SKM-1 treated with dmso at 0.1 percent for 144 hours (cell line): ENCODE measurements at regions not wholly inside any gene's neighbourhood (a gene's known extent, or its start where the extent isn't known, plus 50 kb on each side); places are given as distances from the start of the nearest gene placed in this dataset.
A peak's percentile ranks its signal among the peaks of the same experiment; 100 is the strongest.

Source experiments
- DNase-seq: peaks from one replicate; lab custom pipeline; 2025; ENCODE audit not compliant: unreplicated experiment; lab: John Stamatoyannopoulos, UW

DNA sequence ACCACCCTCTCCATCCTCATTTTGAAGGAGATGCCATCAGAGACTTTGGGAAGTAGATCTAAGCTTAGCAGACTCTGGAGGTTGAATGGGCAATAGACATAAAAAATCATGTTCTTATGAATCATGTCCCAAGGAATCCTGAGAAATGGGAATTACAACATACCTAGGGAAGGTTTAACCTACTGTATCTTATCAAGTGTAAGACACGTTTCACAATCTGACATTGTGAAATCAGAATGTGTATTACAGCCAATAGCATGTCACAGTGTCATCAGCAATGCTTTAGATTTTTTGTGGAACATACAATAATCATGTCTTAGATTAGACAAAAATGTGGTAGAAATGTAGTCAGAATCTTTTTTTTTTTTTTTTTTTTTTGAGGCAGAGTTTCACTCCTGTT, 332.4 kb upstream of the TLE3 start:
- DNase-seq, result no peak

DNA sequence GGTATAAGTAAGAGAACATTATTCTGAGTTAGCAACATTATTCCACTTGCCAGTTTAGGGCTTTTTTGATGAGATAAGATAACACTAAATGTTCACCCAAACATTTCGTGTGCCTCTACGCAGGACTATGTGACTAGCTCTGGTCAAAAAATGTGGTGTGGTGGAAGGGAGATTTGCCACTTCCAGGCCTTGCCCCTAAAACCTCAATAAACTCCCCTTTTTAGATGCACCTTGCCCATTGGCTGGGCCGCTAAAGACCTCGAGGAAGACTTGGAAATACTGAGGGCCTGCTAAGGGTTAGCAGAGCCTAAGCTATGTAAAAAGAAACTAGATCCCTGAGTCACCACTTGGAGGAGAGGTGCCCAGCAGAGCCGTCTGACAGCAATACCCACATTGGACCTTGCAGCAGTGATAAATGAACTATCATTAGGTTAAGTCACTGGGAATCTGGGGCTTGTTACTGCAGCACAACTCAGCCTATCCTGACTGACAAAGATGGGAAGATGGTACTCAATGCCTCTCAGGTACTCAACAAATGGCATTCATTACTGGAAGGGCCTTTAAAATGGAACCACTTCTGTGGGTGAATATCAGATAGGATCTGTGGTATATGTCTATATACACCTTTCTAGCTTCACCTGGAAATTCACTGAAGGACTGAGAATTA, 331.5 kb upstream of the TLE3 start:
- DNase-seq, result no peak

DNA sequence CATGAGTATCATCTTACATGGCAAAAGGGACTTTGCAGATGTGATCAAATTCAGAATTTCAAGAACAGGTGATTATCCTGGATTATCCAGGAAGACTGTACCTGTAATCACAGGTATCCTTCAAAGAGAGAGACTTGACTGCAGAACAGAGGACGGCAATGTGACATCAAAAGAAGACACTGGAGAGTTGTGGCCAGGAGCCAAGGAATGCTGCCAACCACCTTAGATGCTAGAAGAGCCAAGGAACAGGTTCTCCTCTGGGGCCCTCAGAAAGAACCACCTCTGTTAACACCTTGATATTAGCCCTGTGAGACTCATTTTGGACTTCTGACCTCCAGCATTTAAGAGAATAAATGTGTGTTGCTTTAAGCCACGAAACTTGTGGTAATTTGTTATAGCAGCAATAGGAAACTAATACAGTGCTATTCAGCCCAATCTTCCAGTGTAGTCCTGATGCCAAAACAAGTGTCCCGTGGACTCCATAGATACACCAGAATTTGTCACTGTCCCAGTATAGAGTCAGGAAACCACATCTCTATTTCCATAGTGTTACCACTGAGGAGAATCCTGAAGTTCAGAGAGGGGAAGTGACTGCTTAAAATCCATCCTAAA, 330.6 kb upstream of the TLE3 start:
- DNase-seq, result no peak

DNA sequence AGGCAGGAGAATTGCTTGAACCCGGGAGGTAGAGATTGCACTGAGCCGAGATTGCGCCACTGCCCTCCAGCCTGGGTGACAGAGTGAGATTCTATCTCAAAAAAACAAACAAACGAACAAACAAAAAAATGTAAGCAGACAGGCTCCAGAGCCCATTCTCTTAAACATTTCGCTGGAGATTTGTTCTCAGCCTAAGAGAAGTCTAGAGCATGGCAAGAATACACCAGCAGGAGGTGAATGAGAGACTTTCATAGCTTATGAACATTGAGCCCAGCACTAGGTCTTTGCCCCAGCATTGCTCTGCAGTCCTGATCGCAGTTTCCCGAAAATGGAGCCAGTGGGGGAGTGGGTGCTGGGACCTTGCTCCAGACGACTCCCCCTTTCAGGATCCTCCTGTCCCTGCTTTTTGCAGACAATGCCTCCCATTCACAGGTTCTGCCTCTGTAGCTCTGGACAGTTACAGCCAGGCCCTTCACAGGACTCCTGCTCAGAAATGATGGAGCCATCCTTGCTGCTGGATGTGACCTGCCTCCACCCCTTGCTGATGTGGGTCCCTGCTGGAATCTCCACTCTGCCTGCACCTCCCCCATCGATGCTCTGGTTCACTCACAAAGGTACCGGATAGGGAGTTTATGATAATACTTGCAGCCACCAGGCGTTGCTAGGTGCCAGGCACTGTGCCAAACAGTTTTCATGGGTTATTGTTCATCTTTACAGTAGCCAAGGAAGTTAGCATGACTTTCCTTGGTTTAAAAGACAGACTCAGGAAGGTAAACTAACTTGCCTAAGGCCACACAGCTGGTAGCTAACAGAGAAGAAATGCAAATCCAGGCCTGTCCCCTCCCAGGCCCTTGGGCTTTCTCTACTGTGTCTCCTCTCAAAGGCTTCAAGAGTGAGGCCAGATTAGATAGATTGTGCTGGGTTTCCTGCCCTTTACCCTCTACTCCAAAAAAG, 329.7 kb upstream of the TLE3 start:
- DNase-seq, result no peak

DNA sequence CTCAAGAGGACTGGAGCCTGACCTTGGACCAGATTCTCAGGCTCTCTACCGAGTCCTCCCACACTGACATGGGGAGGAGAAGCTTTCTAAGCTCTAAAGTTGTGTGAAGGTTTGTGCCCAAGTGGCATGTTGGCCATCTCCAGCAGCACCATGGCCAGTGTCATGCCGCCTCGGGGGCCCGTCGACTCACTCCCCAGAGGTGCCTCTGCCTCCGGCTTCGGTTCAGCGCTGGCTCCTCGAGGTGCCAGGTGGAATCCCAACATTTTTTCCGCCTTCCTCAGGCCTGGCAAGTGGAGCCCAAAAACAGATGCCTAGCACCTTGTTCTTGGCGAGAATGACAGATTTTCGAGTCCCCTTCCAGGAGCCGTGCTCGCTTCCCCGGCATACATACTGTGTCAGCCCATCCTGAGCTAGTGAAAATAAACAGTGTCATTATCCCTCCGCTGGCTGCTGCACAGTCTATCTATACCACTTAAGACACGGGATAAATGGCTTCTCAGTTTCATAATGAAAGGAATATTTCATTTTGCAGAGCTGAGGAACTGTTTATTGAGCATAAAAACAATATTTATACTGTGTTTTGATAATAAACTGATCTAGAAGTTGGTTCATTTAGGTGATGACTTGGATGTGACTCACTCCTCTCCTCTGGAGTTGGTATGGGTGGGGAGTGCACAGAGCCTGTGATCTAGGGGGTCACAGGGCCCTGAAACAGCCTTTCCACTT, 328.5 kb upstream of the TLE3 start:
- DNase-seq, result no peak

DNA sequence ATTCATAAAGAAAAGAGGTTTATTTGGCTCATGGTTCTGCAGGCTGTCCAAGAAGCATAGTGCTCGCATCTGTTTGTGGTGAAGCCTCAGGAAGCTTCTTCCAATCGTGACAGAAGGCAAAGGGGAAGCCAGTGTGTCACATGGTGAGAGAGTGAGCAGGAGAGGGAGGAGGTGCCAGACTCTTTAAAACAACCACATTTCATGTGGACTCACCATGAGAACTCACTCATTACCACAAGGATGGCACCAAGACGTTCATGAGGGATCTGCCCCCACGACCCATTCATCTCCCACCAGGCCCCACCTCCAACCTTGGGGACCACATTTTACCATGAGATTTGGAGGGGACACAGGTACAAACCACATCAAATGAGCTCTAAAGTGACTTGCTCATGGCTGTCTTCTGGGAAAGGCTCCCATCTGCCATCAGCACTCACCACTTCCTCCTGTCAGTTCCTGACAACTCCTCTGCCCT, 327.3 kb upstream of the TLE3 start:
- peak; percentile 43 for DNase-seq

DNA sequence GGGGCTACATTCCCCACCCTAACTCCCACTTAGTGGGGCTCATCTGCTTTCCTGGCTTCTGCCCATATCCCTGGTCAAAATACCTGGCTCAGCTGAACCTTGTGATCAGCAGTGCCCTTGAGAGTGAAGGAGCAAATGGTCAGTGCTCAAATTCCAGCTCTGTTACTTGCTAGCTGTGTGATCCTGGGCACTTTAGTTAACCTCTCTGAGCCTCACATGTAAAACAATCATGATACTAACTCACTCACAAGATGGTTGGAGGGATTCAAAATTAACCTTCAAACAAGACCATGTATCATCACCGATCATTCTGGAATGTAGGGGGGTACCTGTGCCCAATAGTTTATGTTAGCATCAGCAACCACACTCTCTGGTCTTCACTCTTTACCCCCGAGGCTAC, 325.6 kb upstream of the TLE3 start:
- DNase-seq, result no peak

DNA sequence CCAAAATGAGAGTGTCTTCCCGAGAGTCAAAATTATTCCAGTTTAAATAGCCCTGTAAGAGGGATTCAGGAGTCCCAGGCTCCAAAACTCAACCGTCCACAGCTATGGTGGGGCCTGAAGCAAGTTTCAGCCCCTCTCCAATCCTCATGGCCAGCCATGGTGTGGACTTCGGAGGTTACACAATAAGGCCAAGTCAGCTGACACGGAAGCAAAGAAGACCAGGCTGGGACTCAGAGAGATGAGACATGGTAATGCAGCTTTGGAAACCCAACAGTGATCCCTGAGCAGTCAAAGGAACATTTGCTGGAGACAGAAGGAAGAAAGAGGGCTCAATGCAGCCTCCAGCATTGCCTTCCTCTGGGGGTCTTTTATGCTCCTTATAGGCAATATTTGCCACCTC, 324.6 kb upstream of the TLE3 start:
- DNase-seq, result no peak

DNA sequence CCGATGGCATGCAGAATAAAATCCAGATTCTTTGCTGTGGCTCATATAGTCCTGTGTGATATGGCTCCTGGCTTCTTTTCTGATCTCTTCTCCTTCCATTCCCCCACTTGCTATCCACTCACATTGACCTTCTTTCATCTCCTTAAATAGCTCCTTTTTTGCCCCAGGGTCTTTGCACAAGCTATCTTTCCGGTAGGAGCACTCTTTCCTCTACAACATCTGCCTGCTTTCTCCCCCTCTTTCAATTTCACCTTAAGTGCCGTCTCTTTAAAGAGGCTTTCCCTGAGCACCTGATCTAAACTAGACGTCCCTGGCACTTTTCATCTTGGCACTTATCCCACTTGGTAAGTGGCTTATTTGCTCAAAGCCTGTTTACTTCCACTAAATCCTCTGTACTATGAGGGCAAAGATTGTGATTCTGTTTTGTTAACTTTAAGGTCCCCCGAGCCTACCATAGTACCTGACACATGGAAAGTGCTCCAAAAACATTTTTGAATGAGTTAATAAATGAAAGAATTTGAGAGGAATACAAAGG, 323.3 kb upstream of the TLE3 start:
- no peak for DNase-seq

DNA sequence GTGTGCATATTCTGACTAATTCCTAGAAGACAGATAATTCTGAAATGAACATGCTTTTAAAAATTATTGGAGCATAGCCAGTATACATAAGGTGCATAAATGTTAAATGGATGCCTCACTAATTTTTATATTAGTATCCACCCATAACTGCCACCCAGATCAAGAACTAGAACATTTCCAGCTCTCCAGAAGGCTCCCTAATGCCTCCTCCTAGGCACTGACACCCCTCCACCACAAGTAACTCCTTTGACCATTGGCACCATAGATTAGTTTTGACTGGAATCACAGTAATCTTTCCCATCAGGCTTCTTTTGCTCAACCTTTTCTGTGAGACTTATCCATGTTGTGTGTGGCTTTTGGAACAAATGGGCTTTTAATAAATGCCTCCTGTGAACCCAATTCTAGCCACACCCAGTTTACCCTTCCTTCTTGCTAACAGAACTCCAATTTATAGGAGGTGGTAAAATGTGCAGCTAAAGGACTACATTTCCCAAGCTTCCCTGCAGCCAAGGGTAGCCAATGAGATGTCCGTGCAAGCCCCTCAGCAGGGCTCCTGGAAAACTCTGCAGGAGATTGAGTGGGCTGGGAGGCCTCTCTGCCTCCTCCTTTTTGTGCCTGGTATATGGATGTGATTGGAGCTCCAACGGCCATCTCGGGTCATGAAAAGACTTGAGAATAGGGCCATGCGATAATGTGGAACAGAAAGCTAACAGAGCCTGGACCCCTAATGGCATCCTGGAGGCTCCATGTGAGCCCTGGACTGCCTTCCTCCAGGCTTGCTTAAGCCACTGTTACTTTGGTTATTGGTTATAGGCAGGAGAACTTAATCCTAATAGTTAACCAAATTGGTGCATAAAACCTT, 322.6 kb upstream of the TLE3 start:
- DNase-seq, result no peak

DNA sequence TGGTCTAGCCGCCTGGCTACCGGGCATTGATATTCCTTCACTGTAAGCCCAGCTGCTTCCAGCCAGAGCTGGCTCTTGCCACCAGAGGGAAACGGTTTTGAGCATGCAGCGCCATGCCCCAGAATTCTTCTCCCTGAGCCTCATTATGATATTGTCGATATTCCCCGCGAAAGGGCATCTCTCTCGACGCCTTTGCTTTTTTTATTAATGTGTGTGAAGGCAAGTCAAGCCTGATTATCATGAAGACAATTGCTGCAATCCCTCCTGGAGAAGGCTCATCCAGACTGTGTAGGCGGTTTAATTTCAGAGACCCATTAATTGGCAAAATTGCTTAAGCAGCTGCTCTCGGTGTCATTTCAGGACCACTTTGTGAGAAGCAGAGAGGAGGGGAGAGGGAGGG, 321.2 kb upstream of the TLE3 start:
- no peak for DNase-seq

DNA sequence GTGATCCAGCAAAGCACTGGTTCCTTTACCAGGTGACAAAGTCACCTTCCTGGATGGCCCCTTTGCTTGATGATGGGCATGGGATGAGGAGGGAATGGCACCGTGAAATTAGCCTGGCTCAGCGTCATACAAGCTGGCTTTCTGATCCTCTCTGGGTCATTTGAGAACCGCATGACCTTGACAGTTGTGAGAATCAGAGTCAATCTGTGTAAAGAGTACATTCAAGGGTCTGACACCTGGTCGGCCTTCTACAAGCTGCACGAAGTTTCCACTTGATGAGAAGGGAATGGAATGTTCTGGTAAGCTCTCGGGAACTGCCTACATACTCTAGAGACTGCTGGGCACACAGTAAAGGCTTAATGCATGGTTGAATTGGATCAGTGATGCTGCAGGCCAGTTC, 319.8 kb upstream of the TLE3 start:
- no peak for DNase-seq

DNA sequence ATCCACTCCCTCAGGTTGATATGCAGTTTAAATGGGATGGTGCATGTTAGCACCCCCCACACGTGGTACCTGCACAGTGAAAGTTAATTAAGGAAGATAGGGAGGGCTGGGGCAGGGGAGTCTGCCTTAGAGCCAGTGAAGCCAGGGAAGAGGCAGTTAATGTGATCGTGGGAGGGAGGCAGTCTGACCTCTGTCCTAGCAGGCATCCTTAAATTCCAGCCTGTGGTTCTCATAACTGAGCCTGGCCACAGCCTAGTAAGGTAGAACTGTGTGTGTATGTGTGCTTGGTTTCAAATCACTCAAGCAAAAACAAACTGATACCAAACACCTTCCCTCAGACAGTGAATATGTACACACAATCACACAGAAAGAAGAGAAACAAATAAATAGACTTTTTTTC, 319.1 kb upstream of the TLE3 start:
- DNase-seq, result no peak

DNA sequence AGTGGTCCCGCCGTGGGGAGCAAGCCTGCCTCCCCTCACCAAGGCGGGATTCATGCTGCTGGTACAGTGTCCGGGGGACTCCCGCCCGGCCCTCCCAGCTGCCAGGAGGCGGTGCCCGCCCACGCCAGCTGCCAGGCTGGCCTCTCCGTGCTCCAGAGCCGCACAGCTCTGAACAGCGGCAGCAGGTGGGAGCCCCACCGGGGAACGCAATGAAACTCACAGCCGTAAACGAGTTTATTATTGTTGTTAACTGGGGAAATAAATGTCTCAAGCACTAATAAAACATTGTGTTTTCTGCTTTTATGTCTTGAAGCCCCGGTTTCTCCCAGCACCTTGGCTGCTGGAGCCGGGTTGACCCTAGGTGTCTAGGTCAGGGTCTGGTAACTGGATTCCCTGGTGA, 317.7 kb upstream of the TLE3 start:
- DNase-seq, result no peak

DNA sequence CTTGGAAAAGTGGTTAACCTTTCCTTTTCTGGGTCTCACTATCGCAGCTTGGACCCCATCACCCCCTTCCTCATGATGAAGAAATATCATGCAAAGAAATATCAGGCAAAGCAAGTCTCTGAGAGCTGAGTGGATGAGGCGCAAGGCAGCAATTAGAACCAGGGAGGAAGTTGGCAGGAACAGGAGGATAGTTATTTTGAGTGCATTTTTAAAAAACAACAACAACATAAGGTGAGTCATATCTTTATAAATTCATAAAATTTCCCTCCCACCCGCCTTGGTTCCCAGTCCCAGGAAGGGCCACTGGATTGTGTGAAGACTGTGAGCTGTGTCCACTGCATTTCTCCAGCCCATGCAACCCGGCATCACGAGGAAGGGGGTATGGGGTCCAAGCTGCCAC, 316.9 kb upstream of the TLE3 start:
- DNase-seq, result no peak

DNA sequence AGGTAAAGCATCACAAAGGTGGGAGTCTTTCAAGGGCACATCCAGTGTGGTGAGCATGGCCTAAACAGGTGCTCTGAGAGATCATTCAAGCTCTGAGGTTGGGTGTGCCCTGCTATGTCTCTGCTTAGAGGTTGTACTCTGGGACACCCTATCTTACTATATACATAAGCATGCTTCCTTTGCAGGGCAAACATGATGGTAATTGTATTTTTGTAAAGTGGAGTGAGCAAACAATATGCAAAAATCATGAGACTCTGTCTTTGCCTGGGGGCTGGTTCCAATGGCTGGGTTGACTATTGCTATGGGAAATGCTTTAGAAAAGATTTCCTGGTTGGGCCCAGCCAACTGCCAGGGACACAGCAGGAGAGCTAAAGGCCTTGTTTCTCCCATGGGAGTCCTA, 315.1 kb upstream of the TLE3 start:
- DNase-seq, result no peak

DNA sequence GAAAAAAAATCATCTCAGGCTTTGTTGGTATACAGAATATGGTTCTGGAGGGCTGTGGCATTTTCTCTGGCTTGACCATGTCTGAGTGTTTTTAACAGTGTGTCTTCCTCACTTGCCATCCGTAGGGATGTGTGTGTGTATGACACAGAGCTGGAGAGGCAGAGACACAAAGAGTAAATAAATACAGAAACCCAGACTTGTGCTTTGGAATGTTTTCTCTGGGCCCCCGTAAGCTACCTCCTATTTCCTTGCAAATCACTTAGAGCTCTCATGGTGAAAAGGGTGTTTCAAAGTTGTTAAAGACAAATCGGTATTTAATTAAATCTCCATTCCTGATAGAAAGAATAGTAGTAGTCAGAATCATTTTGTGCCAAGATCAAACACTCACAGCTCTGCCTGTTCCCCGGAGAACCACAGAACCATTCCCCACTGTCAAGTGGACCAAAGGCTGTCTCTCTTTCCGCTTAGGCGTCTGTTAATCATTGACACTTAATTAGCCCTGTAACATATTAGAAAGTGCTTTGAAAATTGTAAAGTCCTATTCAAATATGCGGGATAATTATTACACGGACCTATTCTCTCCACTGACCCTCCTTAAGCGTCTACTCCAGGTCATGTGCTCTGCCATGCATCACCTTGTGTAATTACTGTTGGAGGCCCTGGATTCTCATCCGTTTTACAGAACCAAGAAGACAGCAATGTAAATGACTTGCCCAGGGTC, 313.6 kb upstream of the TLE3 start:
- no peak for DNase-seq

DNA sequence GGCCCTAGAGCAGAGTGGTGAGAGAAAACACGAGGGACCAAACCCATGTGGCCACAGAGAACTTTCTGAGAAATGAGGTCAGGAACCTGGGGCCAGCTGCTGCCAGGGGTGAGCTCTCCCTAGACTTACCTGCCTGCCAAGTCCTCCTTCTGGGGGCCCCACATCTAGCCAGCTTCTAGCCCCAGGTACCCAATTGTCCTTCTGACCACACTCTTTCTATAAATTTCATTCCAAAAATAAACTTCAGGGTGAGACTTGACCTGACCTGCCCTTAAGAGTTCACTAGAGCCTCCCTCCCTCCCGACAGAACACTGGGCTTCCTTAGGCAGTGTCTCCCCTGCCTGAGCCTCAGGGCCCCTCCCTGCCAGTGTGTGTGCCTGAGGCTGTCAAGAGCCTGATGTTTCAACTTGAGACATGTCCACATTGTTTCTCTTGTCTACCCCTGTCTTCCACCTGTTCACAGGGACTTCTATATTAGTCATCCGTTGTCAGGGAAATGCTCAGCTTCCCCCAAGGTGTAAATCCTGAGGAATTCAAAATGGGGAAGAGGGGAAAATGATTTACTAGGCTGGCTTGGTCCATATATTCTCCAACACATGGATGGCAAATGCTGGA, 312.8 kb upstream of the TLE3 start:
- DNase-seq, result no peak

DNA sequence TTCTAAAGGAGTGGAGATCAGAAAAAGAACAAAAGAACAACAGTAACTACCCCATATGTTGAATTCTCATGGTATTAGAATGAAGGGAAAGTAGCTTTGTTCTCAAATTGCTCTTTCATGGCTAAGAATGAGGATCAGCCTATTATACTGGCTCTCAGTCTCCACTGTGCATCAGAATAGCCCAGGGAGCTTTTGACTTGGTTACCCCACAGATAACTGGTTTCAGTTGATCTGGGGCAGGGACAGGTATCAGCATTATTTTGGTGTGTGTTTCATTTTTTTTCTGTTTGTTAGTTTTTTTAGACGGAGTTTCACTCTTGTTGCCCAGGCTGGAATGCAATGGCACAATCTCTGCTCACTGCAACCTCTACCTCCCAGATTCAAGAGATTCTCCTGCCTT, 311.7 kb upstream of the TLE3 start:
- DNase-seq, result no peak
